HG03097 (cell line): ENCODE measurements at regions not wholly inside any gene's neighbourhood (a gene's known extent, or its start where the extent isn't known, plus 50 kb on each side); places are given as distances from the start of the nearest gene placed in this dataset.
"Not testable (repeated sequence)": the region's sequence is repeated elsewhere in the genome, so short reads cannot be mapped to it uniquely, and the experiment has no call there.

Experiments used
- ATAC-seq: cut with Tn5 transposase; IDR thresholded peaks from one replicate; pipeline ENCODE4 v1.9.1; 2021; ENCODE audit not compliant: unreplicated experiment, low FRiP score

- ATAC-seq, result no peak
Measured at GRCh38 chr7:115227473-115228235, 305.8 kb downstream of the MDFIC start.

DNA sequence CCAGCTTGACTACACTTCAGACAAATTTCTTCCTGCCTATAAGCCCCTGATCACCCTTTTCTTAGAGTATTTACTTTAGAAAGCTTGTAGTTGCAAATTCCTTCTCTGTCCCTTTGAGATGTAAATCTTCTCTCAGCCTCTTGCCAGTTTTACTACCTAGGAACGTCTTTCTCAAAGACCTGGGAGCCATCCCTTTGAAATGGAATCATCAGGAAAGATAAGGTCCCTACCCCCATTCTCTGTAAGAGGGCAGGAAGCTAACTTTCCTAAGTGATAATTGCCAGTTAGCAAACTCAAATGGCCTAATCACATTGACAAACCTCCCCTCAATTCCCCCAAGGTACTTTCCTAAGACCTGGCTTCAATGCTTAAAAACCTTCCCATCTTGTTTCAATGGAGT is 304.5 kb downstream of the MDFIC start:
- no peak for ATAC-seq

DNA sequence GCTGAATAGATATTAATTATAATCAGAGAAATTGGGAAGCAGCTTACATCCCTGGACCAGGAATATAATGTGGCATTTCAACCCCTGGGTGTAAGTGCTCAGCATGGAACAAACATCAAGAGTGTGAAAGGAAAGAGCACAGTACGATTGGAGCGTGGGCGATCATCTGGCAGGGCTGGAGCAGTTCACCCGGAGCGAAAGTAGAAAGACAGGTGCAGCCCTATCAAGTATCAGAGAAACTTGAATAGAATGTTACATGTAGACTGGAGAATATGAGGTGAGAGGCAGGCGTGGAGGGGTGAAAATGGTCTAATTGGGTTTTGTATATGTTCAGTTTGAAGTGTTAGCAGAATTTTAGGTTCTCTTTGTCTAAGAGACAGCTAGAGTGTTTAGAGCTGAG is 303.0 kb downstream of the MDFIC start:
- ATAC-seq, result no peak

GRCh38 chr7:115223959-115224358 is 302.1 kb downstream of the MDFIC start:
- no peak for ATAC-seq

DNA sequence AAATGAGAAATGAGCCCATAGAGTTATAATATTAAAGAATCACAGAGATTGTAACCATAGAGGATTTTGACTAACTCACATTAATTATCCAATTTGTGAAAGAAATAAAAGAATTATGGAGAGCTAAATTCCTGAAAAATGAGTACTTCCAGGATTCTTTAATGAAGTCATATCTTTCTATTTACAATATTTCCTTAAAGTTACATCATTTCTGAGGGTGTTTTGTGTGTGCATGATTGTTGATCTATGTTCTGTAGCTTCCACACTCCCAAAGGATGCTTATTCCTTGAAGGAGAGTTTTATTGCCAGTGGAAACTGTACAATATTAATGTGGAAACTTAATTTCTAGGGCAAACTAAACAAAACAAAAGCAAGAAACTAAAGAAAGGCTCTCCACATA is 299.6 kb downstream of the MDFIC start:
- no peak for ATAC-seq

- no peak for ATAC-seq
Measured at GRCh38 chr7:115218076-115218475, 296.2 kb downstream of the MDFIC start.

- ATAC-seq, result no peak
Measured at GRCh38 chr7:115217373-115217772, 295.5 kb downstream of the MDFIC start.

- no peak for ATAC-seq
Measured at GRCh38 chr7:115216652-115217051, 294.8 kb downstream of the MDFIC start.

DNA sequence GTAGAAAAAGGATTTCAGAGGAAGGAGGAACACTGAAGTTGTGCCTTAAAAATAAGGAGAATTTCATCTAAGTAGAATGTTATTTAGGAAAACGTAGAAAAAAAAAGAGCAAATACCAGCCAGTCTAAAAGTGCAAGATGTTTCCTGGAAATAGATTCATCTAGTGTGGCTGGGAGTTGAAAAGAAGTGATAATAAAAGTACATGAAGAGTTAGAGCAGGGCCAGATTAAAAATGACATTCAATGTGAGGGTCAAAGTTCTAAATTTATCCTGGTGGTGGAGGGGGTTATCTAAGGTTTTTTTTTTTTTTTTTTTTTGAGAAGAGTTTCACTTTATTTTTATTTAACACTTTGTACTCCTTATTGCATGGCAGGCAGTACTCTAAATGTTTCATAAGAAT is 289.3 kb downstream of the MDFIC start:
- no peak for ATAC-seq

DNA sequence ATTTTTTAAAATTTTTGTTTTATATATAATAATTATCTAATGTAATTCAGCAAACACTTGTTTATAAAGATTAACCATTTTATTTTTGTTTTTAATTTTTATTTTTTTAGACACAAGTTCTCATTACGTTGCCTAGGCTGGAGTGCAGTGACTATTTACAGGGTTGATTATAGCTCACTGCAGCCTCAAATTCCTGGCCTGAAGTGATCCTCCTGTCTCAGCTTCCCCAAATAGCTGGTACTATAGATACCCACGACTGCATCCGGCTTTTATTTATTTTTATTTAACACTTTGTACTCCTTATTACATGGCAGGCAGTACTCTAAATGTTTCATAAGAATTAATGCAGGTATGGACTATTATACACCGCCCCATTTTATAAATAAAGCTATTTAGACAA is 288.7 kb downstream of the MDFIC start:
- no peak for ATAC-seq

GRCh38 chr7:115208710-115209560 is 287.0 kb downstream of the MDFIC start:
- ATAC-seq, result no peak

GRCh38 chr7:115206374-115206773 is 284.5 kb downstream of the MDFIC start:
- ATAC-seq, result not testable (repeated sequence)

- ATAC-seq, result no peak
Measured at GRCh38 chr7:115198143-115198542, 276.2 kb downstream of the MDFIC start.

DNA sequence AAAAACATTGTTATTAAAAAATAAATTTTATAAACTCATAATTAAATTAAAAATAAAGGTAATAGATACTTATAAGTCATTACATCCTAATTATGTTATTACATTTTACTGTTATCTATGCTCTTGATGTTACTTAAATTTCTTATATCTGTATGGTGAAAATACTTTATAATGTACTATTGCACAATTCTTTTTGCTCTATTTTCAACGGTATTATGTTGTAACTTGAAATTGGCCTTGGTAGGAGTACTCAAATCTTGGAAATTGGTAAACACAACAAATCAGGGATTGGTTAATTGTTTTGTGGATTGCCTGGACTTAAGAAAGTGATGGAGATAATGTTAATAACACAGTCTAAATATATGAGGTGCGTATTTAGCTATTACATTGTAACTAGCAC is 273.3 kb downstream of the MDFIC start:
- ATAC-seq, result no peak

GRCh38 chr7:115191526-115191925 is 269.6 kb downstream of the MDFIC start:
- no peak for ATAC-seq

- no peak for ATAC-seq
Measured at GRCh38 chr7:115183431-115184057, 261.6 kb downstream of the MDFIC start.

GRCh38 chr7:115178835-115179234 is 256.9 kb downstream of the MDFIC start:
- no peak for ATAC-seq

DNA sequence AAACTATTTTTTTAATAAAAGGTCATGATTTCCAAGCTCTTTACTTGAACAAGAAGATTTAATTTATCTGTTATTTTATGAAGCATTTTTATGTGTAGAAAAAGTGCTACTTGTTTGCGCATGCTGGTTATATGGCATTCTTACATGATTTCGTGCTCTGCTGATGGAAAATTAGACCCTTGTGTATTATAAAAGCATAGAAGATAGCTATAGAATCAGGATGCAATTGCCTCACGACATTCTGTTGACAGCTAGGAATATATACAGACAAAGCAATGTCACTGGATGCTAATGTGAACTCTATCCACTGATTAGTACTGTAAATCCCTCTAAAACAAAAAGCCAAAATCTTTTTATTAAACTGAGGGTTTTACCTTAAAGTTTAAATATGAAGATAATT is 255.9 kb downstream of the MDFIC start:
- ATAC-seq, result no peak

GRCh38 chr7:115177103-115177502 is 255.2 kb downstream of the MDFIC start:
- ATAC-seq, result no peak

- not testable (repeated sequence) for ATAC-seq
Measured at GRCh38 chr7:115172397-115172796, 250.5 kb downstream of the MDFIC start.

GRCh38 chr7:115153769-115154477 is 232.0 kb downstream of the MDFIC start:
- no peak for ATAC-seq
